ENCODE measurements at regions not wholly inside any gene's neighbourhood (a gene's known extent, or its start where the extent isn't known, plus 50 kb on each side); places are given as distances from the start of the nearest gene placed in this dataset.
A peak's percentile ranks its signal among the peaks of the same experiment; 100 is the strongest.

DNA sequence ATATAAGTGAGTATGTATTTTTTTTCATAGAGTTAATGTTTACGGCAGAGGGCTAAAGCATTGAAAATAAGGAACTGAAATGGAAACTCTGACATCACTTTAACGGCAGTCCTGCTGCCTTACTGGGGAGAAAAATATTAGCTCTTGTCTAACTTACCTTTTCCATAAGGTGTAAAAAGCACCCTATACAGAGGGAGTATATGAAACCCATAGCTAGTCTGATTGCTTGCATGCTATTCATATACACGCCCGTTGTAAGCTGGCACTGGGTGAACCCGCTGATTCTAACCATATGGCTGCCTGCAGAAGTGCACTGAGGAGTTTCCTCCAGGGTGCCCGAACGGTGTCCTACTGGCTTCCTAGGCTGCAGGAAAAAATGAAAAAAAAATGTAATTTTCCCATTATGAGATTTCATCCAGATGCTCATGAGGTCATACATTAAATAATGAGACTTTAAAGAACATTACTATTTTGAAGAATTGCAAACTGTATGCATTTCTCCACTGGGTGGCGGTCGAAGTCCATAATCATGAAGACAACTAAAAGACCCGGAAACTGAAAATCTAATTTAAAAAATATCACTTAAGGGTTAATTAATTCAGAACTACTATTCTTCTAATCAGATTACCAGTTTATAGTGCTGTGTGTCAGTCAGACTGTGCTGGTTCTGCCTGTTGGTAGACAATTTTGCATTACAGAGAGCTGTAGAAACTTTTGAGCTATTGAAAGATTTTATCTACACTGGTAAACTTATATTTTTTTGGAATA lies 144.7 kb downstream of the ALX1 start:
- no TSS peak for BruUV-seq (replicated peaks)
- Histone ChIP-seq H3K27me3 (ENCODE audit: control insufficient read depth in 2 of 2, insufficient read depth in 2 of 2, low read length in 2 of 2) (no peaks in the 10 kb centered on the region), H2AFZ (ENCODE audit: low read depth, low read length) (no peak overlapping the region), H3K4me1 (ENCODE audit: control insufficient read depth, extremely low read depth, insufficient read depth, low read length) (no peaks in the 10 kb centered on the region), H3K9me1 (replicated peaks; ENCODE audit: control insufficient read depth, extremely low read depth, insufficient read depth, low read length) (no peaks in the 10 kb centered on the region), H3K9ac (replicated peaks; ENCODE audit: extremely low read depth, insufficient read depth, low read length) (no peak overlapping the region), H3K4me2 (ENCODE audit: insufficient read depth, low read length) (no peak overlapping the region), H4K20me1 (replicated peaks; ENCODE audit: control insufficient read depth, extremely low read depth, insufficient read depth, low read length) (no peaks in the 10 kb centered on the region), H3K79me2 (ENCODE audit: control insufficient read depth, insufficient read depth, low read length) (no peaks in the 10 kb centered on the region), H3K4me3 (replicated peaks in 1 of 3; ENCODE audit: insufficient read depth in 1 of 3, low read depth in 1 of 3, low read length in 3 of 3) (no peak overlapping the region), H3K36me3 (ENCODE audit: control insufficient read depth in 2 of 2, extremely low read depth in 1 of 2, insufficient read depth in 2 of 2, low read length in 2 of 2) (no peaks in the 10 kb centered on the region), H3K27ac (ENCODE audit: insufficient read depth, low read depth, low read length) (no peak overlapping the region), H3K9me3 (replicated peaks; ENCODE audit: control insufficient read depth, insufficient read depth, low read length) (no peaks in the 10 kb centered on the region)
- ChIA-PET POLR2A (no interaction called here), CTCF (interaction anchor here (0.6 to 3.0 kb wide), 31 partner anchors 9 to 528 kb away, joined by 3 to 34 read pairs (median 4); partner anchors contain the start of gene ALX1)
- DNase-seq (ENCODE audit: low read depth, low spot score): peak; percentile 31
- FAIRE-seq: no peak
- intact Hi-C loops (cut with micrococcal nuclease): loop anchor here (1.0 kb wide), 1 partner anchor 24 kb away; no protein-coding TSS in a partner anchor
- dilution Hi-C loops (cut with MboI; ENCODE audit: extremely low pct_ligation_motif_present, low sequenced_read_pairs): loop anchor here (25.0 kb wide), 1 partner anchor 262 kb away; no protein-coding TSS in a partner anchor
- TF ChIP-seq, protein P1, sequence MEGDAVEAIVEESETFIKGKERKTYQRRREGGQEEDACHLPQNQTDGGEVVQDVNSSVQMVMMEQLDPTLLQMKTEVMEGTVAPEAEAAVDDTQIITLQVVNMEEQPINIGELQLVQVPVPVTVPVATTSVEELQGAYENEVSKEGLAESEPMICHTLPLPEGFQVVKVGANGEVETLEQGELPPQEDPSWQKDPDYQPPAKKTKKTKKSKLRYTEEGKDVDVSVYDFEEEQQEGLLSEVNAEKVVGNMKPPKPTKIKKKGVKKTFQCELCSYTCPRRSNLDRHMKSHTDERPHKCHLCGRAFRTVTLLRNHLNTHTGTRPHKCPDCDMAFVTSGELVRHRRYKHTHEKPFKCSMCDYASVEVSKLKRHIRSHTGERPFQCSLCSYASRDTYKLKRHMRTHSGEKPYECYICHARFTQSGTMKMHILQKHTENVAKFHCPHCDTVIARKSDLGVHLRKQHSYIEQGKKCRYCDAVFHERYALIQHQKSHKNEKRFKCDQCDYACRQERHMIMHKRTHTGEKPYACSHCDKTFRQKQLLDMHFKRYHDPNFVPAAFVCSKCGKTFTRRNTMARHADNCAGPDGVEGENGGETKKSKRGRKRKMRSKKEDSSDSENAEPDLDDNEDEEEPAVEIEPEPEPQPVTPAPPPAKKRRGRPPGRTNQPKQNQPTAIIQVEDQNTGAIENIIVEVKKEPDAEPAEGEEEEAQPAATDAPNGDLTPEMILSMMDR (IDR thresholded peaks at IDR 0.05; ENCODE audit: extremely low read depth in 1 of 2, insufficient read depth in 1 of 2, low read depth in 1 of 2, low read length in 2 of 2): peak; percentile 24
- no peak for TF ChIP-seq JUN (IDR thresholded peaks at IDR 0.05; ENCODE audit: borderline replicate concordance, insufficient read depth, insufficient read length, low read depth)

DNA sequence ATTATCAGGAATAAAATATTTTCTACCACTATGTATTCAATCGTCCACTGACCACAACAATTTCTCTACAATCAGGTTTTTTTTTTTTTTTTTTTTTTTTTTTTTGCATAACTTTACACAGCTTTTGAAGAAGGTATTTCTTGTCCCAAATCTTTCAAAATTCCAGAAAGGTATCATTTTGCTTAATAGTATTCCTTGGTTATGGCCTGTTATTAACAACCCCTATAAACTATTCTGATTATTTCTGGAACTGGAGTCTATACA lies 145.3 kb downstream of the ALX1 start:
- no peaks in the 10 kb centered on the region for H3K79me2 ChIP-seq (ENCODE audit: control insufficient read depth, insufficient read depth, low read length)
- dilution Hi-C loops (cut with MboI; ENCODE audit: extremely low pct_ligation_motif_present, low sequenced_read_pairs): loop anchor here (25.0 kb wide), 1 partner anchor 263 kb away; no protein-coding TSS in a partner anchor
- BruUV-seq (replicated peaks): no TSS peak
- no peak overlapping the region for H3K4me3 ChIP-seq (replicated peaks in 1 of 3; ENCODE audit: insufficient read depth in 1 of 3, low read depth in 1 of 3, low read length in 3 of 3)
- FAIRE-seq (no peak), DNase-seq (ENCODE audit: low read depth, low spot score) (no peak)
- H3K4me1 ChIP-seq (ENCODE audit: control insufficient read depth, extremely low read depth, insufficient read depth, low read length): no peaks in the 10 kb centered on the region
- no peaks in the 10 kb centered on the region for H4K20me1 ChIP-seq (replicated peaks; ENCODE audit: control insufficient read depth, extremely low read depth, insufficient read depth, low read length)
- no peak for TF ChIP-seq JUN (IDR thresholded peaks at IDR 0.05; ENCODE audit: borderline replicate concordance, insufficient read depth, insufficient read length, low read depth)
- no peaks in the 10 kb centered on the region for H3K27me3 ChIP-seq (ENCODE audit: control insufficient read depth in 2 of 2, insufficient read depth in 2 of 2, low read length in 2 of 2)
- no peak overlapping the region for H3K27ac ChIP-seq (ENCODE audit: insufficient read depth, low read depth, low read length)
- H3K36me3 ChIP-seq (ENCODE audit: control insufficient read depth in 2 of 2, extremely low read depth in 1 of 2, insufficient read depth in 2 of 2, low read length in 2 of 2): no peaks in the 10 kb centered on the region
- no peak overlapping the region for H2AFZ ChIP-seq (ENCODE audit: low read depth, low read length)
- POLR2A ChIA-PET: no interaction called here
- no peaks in the 10 kb centered on the region for H3K9me1 ChIP-seq (replicated peaks; ENCODE audit: control insufficient read depth, extremely low read depth, insufficient read depth, low read length)
- no peaks in the 10 kb centered on the region for H3K9me3 ChIP-seq (replicated peaks; ENCODE audit: control insufficient read depth, insufficient read depth, low read length)
- CTCF ChIA-PET: interaction anchor here (0.6 to 3.0 kb wide), 28 partner anchors 10 to 527 kb away, joined by 3 to 34 read pairs (median 4); partner anchors contain the start of gene ALX1
- intact Hi-C loops (cut with micrococcal nuclease): loop anchor here (1.0 kb wide), 1 partner anchor 23 kb away; no protein-coding TSS in a partner anchor
- H3K9ac ChIP-seq (replicated peaks; ENCODE audit: extremely low read depth, insufficient read depth, low read length): no peak overlapping the region
- H3K4me2 ChIP-seq (ENCODE audit: insufficient read depth, low read length): no peak overlapping the region
